Right renal cortex interstitium (tissue), 3 donors: ENCODE measurements at regions not wholly inside any gene's neighbourhood (a gene's known extent, or its start where the extent isn't known, plus 50 kb on each side); places are given as distances from the start of the nearest gene placed in this dataset.

ENCODE experiments used
- DNase-seq, 3 donors: peaks; one replicate each; pipeline ENCODE4 v3.0.0-alpha.2; 2013; ENCODE audit warnings: low read depth in 3 of 3, low spot score in 2 of 3

DNA sequence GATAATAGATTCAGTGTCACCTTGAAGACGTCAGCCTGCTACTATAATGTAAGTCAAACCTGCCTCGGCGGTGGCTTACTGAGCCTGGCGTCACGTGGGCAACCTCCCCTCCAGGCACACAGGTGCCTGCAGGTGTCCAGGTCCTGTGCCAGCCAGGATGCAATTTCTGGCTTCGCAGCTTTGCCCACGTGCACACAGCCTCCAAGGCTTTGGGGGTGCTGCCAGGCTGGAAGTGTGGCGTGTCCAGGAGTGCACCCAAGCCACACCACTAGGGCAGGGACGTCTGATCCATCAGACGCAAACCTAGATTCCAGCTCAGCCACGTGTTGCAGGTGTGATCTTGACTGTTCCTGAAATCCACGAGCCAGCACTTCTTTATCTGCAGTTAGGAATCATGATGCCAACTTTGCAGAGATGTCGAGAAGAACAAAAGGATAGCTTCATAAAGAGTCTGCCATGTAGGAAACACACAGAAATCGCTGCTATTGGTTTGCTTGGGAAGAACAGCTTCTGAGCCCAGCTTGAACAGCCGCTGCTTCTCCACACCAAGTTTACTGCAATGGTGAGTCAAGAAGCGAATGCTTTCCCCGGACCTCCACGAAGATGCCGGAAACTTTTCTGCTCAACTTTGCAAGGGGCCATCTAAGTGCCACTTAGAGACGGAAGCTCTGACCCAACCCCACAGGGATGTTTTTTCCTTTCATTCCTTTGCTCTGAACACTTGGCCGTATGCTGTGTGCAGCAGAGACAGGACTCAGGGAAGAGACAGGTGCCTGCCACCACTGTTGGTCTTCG, 84.2 kb upstream of the SALL3 start:
- DNase-seq: no peak

GRCh38 chr18:78896111-78896905, 83.3 kb upstream of the SALL3 start:
- no peak for DNase-seq

DNA sequence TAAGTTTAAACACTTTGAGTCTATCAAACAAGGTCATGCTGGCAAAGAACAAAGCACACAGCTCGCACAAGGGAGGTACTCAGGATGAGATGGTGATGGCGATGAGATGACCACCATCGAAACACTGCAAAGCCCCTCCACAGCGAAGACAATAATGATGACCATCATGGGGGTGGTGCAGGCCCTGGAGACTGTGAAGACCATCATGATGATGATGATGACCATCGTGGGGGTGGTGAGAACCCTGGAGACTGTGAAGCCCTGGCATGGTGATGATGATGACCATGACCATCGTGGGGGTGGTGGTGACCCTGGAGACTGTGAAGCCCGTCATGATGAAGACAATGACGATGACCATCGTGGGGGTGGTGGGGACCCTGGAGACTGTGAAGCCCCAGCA, 81.6 kb upstream of the SALL3 start:
- no peak for DNase-seq

GRCh38 chr18:78898635-78899034, 81.0 kb upstream of the SALL3 start:
- DNase-seq: no peak

GRCh38 chr18:78899241-78899640, 80.4 kb upstream of the SALL3 start:
- DNase-seq: no peak

- no peak for DNase-seq
Measured at GRCh38 chr18:78900938-78901909, 78.4 kb upstream of the SALL3 start.

DNA sequence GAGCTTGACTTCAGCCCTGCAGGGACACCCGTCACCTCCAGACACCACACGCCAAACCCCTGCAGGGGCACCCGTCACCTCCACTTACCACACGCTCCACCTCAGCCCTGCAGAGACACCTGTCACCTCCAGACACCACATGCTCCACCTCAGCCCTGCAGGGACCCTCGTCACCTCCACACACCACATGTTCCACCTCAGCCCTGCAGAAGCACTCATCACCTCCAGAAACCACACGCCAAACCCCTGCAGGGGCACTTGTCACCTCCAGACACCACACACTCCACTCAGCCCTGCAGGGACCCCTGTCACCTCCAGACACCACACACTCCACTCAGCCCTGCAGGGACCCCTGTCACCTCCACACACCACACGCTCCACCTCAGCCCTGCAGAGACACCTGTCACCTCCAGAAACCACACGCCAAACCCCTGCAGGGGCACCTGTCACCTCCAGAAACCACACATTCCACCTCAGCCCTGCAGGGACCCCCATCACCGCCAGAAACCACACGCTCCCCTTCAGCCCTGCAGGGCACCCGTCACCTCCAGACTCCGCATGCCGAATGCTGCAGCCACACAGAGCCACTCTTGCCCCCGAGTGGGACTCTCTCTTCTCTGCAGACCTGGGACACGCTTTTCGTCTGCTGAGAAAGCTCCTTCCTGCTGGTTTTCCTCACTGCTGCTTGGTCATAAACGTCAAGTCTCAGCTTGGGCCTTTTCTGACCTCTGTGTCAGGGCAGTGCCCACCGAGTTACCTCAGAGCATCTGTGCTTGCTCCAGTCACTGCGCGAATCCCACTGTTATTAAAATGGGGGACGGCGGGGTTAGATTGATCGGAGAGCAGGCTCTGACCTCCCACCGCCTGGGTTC, 77.5 kb upstream of the SALL3 start:
- no peak for DNase-seq

GRCh38 chr18:78902795-78903435, 76.7 kb upstream of the SALL3 start:
- DNase-seq: no peak

GRCh38 chr18:78903436-78904178, 76.0 kb upstream of the SALL3 start:
- DNase-seq: no peak

DNA sequence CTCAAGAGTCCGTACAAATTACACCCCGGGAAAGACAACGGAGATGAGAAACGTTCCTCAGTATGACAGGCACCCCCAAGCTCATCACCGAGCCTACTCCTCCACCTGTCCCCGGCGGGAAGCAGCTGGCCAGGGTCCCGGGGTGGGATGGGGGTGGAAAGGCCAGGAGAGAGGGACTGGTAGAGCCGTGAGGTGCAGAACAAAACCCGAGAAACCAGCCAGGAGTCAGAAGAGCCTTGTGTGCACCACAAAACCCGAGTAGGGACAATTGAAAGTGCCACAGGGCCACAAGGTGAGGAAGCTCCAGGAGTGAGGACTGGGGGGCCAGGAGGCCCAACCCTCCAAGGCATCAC, 75.5 kb upstream of the SALL3 start:
- DNase-seq: no peak

DNA sequence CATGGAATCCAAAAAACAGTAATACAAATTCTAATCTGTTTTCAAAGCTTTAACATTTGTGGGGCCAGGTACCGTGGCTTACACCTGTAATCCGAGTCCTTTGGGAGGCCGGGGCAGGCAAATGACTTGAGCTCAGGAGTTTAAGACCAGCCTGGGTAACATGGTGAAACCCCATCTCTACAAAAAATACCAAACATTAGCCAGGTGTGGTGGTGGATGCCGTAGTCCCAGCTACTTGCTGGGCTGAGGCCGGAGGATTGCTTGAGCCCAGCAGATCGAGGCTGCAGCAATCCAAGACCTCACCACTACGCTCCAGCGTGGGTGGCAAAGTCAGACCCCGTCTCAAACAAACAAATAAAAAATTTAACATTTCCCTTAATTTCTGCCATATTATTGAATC, 74.3 kb upstream of the SALL3 start:
- DNase-seq: no peak

DNA sequence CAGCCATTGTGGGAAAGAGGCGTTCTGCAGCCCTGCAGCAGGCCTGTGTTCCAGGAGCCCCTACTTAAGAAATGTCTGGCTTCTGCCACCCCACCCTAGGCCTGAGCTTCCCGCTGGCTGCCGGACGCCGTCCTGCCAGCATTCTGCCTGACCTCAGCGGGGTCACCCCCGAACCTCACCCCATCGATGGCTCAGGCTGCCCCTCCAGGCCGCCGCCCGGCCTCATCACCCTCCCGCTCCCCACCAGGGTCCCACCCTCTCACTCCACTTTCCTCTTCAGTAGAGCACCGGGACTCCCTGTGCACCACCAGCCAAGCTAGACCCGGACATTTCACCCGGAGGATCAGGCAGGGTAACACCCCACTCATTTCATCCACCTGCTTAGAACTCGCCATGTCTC, 73.6 kb upstream of the SALL3 start:
- DNase-seq: no peak

DNA sequence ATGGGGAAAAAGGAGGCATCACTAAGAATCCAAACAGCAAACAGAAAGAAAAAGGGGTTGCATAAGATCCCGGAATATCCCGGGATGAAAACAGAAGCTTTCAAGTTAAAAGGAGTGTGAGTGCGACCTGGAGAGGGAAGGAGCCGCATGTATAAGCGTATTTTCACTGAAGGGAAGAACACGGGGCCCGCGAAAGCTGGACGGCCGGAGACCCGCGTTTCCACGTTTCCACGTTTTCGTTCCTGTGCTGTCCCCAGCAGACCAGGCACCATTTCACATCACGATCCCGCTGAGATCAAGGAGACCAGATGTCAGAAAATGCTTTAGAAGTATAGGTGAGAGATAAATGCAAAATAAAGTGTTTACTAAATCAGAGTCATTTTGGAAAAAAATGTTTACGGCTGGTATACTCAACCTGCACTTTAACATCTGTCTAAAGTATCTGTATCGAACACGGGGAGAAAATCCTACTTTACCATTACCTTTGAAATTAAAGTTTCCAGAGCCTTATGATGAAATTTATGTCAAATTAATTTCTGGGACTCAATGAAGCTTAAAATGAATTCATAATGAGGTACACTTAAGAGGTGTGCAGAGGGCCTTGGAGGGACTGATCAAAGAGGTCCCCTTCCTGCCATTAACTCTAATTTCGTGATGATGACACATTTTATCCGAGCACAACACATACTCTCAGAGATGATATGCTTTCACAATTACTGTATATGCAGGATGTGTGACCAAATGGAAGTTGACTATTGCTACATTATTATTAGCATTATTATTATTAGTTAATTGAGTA, 71.0 kb upstream of the SALL3 start:
- no peak for DNase-seq

DNA sequence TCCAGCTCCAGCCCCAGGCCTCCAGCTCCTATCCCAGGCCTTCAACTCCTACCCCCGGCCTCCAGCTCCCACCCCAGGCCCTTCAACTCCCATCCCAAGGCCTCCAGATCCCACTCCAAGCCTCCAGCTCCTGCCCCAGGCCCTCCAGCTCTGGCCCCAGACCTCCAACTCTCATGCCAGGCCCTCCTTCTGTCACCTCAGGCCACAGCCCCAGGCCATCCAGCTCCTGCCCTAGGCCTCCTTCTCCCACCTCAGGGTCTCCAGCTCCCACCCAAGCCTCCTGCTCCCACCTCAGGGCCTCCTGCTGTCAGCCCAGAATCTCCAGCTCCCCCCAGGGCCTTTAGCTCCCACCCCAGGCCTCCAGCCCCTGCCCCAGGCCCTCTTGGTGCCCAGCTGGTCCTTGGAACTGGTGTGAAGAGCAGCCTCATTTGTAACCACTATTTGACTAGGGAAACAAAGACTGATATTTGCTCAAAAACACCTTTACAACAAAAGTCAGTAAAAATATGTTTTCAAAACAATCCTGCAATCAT, 67.8 kb upstream of the SALL3 start:
- DNase-seq: no peak

DNA sequence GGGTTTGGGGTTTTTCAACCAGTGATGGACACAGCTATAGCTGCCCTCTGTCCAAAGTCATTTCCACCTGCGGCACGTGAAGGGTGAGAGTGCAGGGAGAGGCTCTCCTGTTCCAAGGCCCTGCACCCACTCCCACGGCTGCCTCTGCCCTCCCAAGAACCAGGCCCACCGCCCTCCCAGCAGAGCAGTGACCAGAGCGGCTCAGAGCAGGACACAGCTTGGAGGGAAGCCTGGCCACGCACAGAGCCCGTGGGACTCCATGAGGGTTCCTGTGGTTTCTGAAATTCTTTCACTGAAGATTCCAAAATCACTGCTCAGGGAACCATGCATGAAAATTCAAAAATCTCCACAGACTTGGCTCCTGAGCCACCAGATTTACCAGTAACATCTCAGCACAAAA, 67.3 kb upstream of the SALL3 start:
- DNase-seq: no peak

DNA sequence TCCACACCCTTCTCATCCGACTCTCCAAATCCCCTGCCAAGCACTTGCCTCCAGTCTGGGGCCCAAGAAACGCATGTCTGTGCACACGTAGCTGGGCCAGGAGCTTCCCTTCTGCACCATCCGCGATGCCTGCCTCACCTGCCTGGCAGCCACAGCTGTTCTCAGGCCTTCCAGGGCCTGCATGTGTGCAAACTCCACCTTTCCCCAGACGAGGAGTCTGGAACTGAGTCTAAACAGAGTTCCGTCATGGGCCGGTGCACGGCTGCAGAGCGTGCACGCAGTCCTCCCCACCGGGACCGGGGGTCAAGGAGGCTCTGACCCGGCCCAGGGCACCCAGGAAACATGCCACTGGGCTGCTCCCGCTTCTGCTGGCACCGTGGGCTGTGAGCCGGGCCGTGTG, 66.8 kb upstream of the SALL3 start:
- DNase-seq: no peak

GRCh38 chr18:78913395-78913794, 66.2 kb upstream of the SALL3 start:
- DNase-seq: no peak

DNA sequence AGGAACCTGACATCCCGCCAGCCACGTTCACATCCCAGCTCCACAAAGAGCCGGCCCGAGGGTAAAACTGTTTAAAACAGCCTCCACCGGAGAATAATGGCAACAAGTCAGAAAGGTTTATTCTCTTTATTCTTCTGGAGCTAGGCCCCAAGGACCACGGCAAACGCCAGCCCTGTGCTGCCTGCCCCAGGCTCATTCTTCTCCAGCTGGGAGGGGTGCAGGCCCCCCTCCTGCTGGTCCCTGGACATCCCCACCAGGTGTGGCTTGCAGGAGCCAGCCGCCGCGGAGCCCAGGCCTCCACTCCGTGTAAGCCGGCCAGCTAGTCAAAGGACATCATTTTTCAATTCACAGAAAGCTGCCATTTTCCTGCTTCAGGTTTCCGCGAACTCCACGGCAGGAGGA, 65.8 kb upstream of the SALL3 start:
- no peak for DNase-seq
